GM10248 (cell line): ENCODE measurements at regions not wholly inside any gene's neighbourhood (a gene's known extent, or its start where the extent isn't known, plus 50 kb on each side); places are given as distances from the start of the nearest gene placed in this dataset.
"Not testable (repeated sequence)": the region's sequence is repeated elsewhere in the genome, so short reads cannot be mapped to it uniquely, and the experiment has no call there.

Experiments used
- CTCF ChIA-PET: fragments of 300-600 bp; sonication (Branson Sonifier 250); formaldehyde crosslinking; extraction: SDS; loops from one replicate; lab custom pipeline; 2021; ENCODE audit warnings: antibody characterized with exemption; lab: Yijun Ruan, JAX
- POLR2A ChIA-PET: fragments of 350-650 bp; sonication (Branson Sonifier 250); formaldehyde crosslinking; extraction: SDS; loops from one replicate; lab custom pipeline; 2020; ENCODE audit warnings: antibody characterized with exemption; lab: Yijun Ruan, JAX
- DNase-seq: peaks from one replicate; pipeline ENCODE4 v3.0.0; 2012; ENCODE audit errors: extremely low spot score
- CTCF ChIP-seq: IDR thresholded peaks from 2 replicates; pipeline ENCODE4 v1.5.1; 2012; ENCODE audit warnings: mild to moderate bottlenecking, low read depth; ENCODE audit errors: extremely low read depth, missing control alignments, control extremely low read depth

GRCh38 chr5:104909803-104910202 is 1347.2 kb upstream of the NUDT12 start:
- no peak for TF ChIP-seq CTCF
- no peak for DNase-seq
- ChIA-PET CTCF (no interaction called here), POLR2A (no interaction called here)

- no peak for TF ChIP-seq CTCF
- POLR2A ChIA-PET: no interaction called here
- no peak for DNase-seq
- CTCF ChIA-PET: interaction anchor here (1.2 kb wide), 1 partner anchor 8 kb away, joined by 4 read pairs; no protein-coding TSS in a partner anchor
Observed at GRCh38 chr5:104904561-104904960, 1342.0 kb upstream of the NUDT12 start.

GRCh38 chr5:104903941-104904340 is 1341.4 kb upstream of the NUDT12 start:
- CTCF ChIA-PET: no interaction called here

GRCh38 chr5:104891596-104891995 is 1329.0 kb upstream of the NUDT12 start:
- CTCF ChIA-PET: no interaction called here
- POLR2A ChIA-PET: no interaction called here
- no peak for DNase-seq
- TF ChIP-seq CTCF: no peak

More at GRCh38 chr5:104903941-104904340, 1341.4 kb upstream of the NUDT12 start:
- no peak for TF ChIP-seq CTCF
- DNase-seq: no peak
- POLR2A ChIA-PET: no interaction called here

- ChIA-PET CTCF (no interaction called here), POLR2A (no interaction called here)
- TF ChIP-seq CTCF: no peak
- DNase-seq: no peak
Observed at GRCh38 chr5:104890767-104891166, 1328.2 kb upstream of the NUDT12 start.

GRCh38 chr5:104859437-104859836 is 1296.8 kb upstream of the NUDT12 start:
- ChIA-PET POLR2A (no interaction called here), CTCF (interaction anchor here (1.3 to 1.5 kb wide), 2 partner anchors 9 to 16 kb away, joined by 3 read pairs; no protein-coding TSS in a partner anchor)
- TF ChIP-seq CTCF: no peak
- no peak for DNase-seq

GRCh38 chr5:104852099-104852498 is 1289.5 kb upstream of the NUDT12 start:
- POLR2A ChIA-PET, CTCF ChIA-PET, DNase-seq: not testable (repeated sequence)
